GM12878 (cell line): ENCODE measurements at regions not wholly inside any gene's neighbourhood (a gene's known extent, or its start where the extent isn't known, plus 50 kb on each side); places are given as distances from the start of the nearest gene placed in this dataset.

Experiments
- BRCA1 ChIP-seq: IDR thresholded peaks from 2 replicates; pipeline ENCODE4 v1.6.1; 2011; ENCODE audit warnings: low read depth, low read length, improper control_type of control experiment
- CEBPB ChIP-seq, 2 experiments: fragments of 150-350 bp in 1 of 2; IDR thresholded peaks; 2 replicates each; pipeline ENCODE4 v1.6.1; 2012 to 2014; ENCODE audit warnings: low read depth in 2 of 2, low read length in 2 of 2, borderline replicate concordance in 1 of 2, inconsistent platforms in 1 of 2
- FOXM1 ChIP-seq: IDR thresholded peaks from 2 replicates; pipeline ENCODE4 v1.6.1; 2012; ENCODE audit warnings: low read depth, mild to moderate bottlenecking, inconsistent platforms, low read length, moderate library complexity
- HDAC2 ChIP-seq: fragments of 200-600 bp; sonication (generic); IDR thresholded peaks from 2 replicates; pipeline ENCODE4 v1.6.1; 2017
- MTA3 ChIP-seq: IDR thresholded peaks from 2 replicates; pipeline ENCODE4 v1.6.1; 2012; ENCODE audit warnings: low read length, inconsistent platforms, borderline replicate concordance
- MYC ChIP-seq: IDR thresholded peaks from 2 replicates; pipeline ENCODE4 v1.6.1; 2011; ENCODE audit warnings: mild to moderate bottlenecking, low read length, moderate library complexity, inconsistent platforms; ENCODE audit not compliant: insufficient read depth, insufficient replicate concordance, insufficient read length, severe bottlenecking
- PKNOX1 ChIP-seq: fragments of 450-650 bp; IDR thresholded peaks from 2 replicates; pipeline ENCODE4 v1.6.1; 2016; ENCODE audit warnings: mild to moderate bottlenecking
- POLR2A ChIP-seq: IDR thresholded peaks from 2 replicates; pipeline ENCODE4 v1.6.1; 2011; ENCODE audit warnings: low read depth, mild to moderate bottlenecking, low read length
- RAD21 ChIP-seq: IDR thresholded peaks from 2 replicates; pipeline ENCODE4 v1.6.1; 2011; ENCODE audit warnings: mild to moderate bottlenecking, low read depth, low read length, moderate library complexity; ENCODE audit not compliant: insufficient read depth
- SUZ12 ChIP-seq: fragments of 200-600 bp; sonication (generic); IDR thresholded peaks from one replicate; pipeline ENCODE4 v1.6.1; 2018; ENCODE audit warnings: antibody characterized with exemption, mild to moderate bottlenecking; ENCODE audit not compliant: unreplicated experiment
- YY1 ChIP-seq: IDR thresholded peaks from 2 replicates; pipeline ENCODE4 v1.6.1; 2011; ENCODE audit warnings: low read depth, mild to moderate bottlenecking, low read length
- ZNF274 ChIP-seq: IDR thresholded peaks from one replicate; pipeline ENCODE4 v1.8.0; 2011; ENCODE audit not compliant: insufficient read length, insufficient read depth
- TF ChIP-seq, protein P1 (sequence below), 3 experiments: IDR thresholded peaks in 2 of 3; conservative IDR thresholded peaks in 1 of 3; 2 replicates each; pipeline ENCODE4 v1.5.1; 2011; ENCODE audit warnings: low read depth in 3 of 3, low read length in 3 of 3, mild to moderate bottlenecking in 3 of 3, control low read depth in 2 of 3, moderate library complexity in 2 of 3, inconsistent platforms in 1 of 3, mixed read lengths in 1 of 3; ENCODE audit not compliant: control insufficient read depth in 2 of 3, insufficient read depth in 1 of 3; ENCODE audit errors: extremely low read depth in 1 of 3
- TF ChIP-seq, protein P2 (sequence below): fragments of 450-650 bp; IDR thresholded peaks from 2 replicates; pipeline ENCODE4 v1.6.1; 2017; ENCODE audit warnings: mild to moderate bottlenecking, low read depth, inconsistent platforms; ENCODE audit not compliant: poor library complexity, severe bottlenecking

DNA sequence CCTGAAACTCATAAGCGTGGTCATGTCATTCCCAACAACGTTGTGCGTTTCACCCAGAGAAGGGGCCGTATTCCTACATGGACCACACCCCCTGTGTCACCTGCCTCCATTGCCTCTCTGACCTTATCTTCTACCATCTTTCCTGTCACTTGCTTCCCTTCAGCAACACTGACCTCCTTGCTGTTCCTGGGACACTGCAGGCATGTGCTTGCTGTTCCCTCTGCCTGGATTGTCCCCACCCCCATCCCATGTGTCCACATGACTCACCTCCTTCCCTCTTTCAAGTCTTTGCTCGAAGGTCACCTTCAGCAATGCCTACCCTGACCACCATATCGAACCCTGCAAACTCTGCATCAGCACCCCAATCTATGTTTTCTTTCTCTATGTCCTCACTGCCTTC, 133.2 kb upstream of the ZNF618 start:
- TF ChIP-seq SUZ12 (no peak), CEBPB (IDR thresholded peaks at IDR 0.05; ENCODE audit: borderline replicate concordance in 1 of 2, low read depth in 2 of 2, low read length in 2 of 2) (no peak), YY1 (no peak), POLR2A (no peak), HDAC2 (no peak), PKNOX1 (no peak), MTA3 (no peak), MYC (no peak), RAD21 (no peak), BRCA1 (no peak), ZNF274 (no peak), FOXM1 (no peak)
- TF ChIP-seq, protein P1, sequence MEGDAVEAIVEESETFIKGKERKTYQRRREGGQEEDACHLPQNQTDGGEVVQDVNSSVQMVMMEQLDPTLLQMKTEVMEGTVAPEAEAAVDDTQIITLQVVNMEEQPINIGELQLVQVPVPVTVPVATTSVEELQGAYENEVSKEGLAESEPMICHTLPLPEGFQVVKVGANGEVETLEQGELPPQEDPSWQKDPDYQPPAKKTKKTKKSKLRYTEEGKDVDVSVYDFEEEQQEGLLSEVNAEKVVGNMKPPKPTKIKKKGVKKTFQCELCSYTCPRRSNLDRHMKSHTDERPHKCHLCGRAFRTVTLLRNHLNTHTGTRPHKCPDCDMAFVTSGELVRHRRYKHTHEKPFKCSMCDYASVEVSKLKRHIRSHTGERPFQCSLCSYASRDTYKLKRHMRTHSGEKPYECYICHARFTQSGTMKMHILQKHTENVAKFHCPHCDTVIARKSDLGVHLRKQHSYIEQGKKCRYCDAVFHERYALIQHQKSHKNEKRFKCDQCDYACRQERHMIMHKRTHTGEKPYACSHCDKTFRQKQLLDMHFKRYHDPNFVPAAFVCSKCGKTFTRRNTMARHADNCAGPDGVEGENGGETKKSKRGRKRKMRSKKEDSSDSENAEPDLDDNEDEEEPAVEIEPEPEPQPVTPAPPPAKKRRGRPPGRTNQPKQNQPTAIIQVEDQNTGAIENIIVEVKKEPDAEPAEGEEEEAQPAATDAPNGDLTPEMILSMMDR (IDR thresholded peaks at IDR 0.05 in 2 of 3, conservative IDR thresholded peaks at IDR 0.05 in 1 of 3; ENCODE audit: control insufficient read depth in 2 of 3, extremely low read depth in 1 of 3, insufficient read depth in 1 of 3, low read depth in 3 of 3, low read length in 3 of 3): no peak
- TF ChIP-seq, protein P2, sequence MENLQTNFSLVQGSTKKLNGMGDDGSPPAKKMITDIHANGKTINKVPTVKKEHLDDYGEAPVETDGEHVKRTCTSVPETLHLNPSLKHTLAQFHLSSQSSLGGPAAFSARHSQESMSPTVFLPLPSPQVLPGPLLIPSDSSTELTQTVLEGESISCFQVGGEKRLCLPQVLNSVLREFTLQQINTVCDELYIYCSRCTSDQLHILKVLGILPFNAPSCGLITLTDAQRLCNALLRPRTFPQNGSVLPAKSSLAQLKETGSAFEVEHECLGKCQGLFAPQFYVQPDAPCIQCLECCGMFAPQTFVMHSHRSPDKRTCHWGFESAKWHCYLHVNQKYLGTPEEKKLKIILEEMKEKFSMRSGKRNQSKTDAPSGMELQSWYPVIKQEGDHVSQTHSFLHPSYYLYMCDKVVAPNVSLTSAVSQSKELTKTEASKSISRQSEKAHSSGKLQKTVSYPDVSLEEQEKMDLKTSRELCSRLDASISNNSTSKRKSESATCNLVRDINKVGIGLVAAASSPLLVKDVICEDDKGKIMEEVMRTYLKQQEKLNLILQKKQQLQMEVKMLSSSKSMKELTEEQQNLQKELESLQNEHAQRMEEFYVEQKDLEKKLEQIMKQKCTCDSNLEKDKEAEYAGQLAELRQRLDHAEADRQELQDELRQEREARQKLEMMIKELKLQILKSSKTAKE: no peak
